ENCODE measurements at regions not wholly inside any gene's neighbourhood (a gene's known extent, or its start where the extent isn't known, plus 50 kb on each side); places are given as distances from the start of the nearest gene placed in this dataset.

DNA sequence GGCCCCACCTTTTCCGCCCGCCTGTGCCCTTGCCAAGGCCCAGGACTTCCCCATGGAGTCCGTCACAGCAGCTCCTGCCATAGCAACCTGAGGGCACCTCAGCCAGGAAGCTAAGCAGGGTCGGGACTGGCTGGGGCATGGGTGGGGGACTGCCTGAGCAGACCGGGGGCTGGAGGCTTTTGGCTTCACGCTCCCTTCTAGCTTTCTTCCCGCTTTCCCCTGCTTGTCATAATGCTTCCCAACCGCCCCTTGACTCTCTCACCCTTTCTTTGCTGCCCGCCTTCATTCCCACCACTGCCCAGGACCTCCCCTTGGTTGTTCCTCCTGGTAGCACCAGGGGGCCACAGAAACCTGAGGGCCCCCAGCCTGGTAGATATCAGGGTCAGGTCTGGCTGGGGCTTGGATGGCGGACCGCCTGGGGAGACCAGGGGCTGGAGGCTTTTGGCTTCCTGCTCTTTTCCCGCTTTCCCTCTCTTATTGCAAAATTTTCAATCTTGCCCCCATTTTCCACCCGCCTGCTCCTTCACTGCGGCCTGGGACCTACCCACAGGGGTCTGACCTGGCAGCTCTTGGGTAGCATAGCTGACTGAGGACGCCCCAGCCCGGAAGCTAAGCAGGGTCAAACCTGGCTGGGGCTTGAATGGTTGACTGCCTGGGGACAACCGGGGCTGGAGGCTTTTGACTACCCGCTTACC, 2287.7 kb downstream of the TP53TG3F start:
- DNase-seq = no peak

DNA sequence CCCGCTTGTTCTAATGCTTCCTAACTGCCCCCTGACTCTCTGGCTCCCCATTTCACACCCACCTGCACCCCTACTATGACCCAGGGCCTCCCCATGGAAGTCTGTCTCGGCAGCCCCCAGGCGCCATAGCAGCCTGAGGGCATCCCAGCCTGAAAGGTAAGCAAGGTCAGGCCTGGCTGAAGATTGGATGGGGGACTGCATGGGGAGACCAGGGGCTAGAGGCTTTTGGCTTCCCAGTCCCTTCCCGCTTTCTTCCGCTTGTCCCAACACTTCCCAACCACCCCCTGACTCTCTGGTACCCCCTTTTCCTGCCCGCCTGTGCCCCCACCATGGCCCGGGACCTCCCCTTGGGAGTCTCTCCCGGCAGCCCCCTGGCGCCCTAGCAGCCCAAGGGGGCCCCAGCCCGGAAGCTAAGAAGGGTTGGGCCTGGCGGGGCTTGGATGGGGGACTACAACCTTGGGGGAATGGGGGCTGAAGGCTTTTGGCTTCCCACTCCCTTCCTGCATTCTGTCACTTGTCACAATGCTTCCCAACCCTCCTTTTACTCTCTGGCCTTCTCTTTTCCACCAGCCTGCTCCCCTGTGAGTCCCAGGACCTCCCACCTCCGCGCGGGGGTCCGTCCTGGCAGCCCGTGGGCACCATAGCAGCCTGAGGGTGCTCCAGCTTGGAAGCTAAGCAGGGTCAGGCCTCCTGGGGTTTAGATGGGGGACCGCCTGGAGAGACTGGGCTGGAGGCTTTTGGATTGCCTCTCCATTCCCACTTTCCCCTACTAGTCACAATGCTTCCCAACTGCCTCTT, 2288.4 kb downstream of the TP53TG3F start:
- DNase-seq = no peak

DNA sequence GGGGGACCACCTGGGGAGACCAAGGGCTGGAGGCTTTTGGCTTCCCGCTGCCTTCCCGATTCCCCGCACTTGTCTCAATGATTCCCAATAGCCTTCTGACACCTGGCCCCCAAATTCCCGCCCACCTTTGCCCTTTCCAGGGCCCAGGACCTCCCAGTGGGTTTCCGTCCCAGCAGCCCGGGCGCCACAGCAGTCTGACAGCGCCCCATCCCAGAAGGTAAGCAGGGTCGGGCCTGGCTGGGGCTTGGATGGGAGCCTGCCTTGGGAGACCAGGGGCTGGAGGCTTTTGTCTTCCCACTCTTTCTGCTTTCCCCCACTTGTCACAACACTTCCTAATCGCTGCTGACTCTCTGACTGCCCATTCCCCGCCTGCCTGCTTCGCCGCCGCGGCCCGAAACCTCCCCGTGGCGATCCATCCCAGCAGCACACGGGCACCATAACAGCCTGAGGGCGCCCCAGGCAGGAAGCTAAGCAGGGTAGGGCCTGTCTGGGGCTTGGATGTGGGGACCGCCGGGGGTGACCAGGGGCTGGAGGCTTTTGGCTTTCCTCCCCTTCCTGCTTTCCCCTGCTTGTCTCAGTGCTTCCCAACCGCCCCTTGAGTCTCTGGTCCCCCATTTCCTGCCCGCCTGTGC, 2289.3 kb downstream of the TP53TG3F start:
- no peak for DNase-seq

DNA sequence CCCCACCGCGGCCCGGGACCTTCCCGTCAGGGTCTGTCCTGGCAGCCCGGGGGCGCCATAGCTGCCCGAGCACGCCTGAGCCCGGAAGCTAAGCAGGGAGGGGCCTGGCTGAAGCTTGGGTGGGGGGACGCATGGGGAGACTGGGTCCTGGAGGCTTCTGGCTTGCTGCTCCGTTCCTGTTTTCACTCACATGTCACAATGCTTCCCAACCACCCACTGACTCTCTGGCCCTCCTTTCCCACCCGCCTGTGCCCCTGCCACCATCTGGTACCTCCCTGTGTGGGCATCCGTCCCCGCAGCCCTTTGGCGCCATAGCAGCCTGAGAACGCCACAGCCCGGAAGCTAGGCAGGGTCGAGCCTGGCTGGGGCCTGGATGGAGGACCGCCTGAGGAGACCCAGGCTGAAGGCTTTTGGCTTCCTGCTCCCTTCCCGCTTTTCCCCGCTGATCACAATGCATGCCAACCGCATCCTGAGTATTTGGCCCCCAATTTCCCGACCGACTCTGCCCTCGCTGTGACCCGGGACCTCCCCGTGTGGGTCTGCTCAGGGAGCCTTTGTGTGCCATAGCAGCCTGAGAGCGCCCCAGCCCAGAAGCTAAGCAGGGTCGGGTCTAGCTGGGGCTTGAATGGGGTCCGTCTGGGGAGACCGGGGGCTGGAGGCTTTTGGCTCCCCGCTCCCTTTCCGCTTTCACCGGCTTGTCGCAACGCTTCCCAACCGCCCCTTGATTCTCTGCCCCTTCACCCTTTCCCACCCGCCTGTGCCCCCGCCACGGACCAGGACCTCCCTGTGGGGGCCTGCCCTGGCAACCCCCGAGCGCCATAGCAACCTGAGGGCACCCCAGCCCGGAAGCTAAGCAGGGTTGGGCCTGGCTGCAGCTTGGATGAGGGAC, 2290.1 kb downstream of the TP53TG3F start:
- DNase-seq = no peak

DNA sequence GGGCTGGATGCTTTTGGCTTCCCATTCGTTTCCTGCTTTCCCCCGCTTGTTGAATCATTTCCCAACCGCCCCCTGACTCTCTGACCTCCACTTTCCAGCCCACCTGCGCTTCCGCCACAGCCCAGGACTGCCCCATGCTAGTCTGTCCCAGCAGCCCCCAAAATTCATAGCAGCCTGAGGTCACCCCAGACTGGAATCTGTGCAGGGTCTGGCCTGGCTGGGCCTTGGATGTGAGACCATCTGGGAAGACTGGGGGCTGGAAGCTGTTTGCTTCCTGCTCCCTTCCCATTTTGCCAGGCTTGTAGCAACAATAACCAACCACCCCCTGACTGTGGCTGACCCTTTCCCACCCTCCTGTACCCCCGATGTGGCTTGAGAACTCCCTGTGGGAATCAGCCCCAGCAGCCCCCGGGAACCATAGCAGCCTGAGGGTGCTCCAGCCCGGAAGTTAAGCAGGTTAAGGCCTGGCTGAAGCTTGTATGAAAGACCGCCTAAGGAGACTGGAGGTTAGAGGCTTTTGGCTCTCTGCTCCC, 2290.8 kb downstream of the TP53TG3F start:
- no peak for DNase-seq

DNA sequence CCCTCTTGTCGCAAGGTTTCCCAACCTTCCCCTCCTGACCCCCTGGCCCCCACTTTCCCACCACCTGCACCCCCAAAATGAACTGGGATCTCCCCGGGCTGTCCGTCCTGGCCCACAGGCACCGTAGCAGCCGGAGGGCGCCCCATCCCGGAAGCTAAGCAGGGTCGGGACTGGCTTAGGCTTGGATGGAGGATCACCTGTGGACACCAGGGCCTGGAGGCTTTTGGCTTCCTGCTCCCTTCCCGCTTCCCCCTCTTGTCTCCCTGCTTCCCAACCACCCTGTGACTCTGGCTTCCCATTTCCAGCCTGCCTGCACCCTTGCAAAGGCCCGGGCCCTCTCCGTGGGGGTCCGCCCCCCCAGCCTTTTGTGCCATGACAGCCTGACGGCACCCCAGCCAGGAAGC, 2291.3 kb downstream of the TP53TG3F start:
- DNase-seq = no peak

DNA sequence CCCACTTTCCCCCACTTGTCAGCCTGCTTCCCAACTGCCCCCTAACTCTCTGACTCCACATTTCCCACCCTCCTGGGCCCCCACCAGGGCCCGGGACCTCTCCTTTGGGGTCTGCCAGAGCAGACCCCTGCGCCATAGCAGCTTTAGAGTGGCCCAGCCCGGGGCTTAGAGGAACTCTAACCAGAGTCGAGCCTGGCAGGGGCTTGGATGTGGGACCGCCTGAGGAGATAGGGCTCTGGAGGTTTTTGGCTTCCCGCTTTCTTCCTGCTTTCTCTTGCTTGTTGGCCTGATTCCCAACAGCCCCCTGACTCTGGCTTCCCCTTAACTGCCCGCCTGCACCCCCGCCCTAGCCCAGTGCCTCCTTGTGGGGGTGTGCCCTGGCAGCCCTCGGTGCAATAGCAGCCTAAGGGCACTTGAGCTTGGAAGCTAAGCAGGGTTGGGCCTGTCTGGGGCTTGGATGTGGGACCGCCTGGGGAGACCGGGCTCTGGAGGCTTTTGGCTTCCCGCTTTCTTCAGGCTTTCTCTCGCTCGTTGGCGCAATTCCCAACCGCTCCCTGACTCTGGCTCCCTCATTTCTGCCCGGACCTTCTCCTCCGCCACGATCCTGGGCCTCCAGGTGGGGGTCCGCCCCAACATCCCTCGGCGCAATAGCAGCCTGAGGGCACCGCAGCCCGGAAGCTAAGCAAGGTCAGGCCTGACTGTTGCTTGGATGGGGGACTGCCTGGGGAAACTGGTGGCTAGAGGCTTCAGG, 2292.0 kb downstream of the TP53TG3F start:
- DNase-seq = no peak

DNA sequence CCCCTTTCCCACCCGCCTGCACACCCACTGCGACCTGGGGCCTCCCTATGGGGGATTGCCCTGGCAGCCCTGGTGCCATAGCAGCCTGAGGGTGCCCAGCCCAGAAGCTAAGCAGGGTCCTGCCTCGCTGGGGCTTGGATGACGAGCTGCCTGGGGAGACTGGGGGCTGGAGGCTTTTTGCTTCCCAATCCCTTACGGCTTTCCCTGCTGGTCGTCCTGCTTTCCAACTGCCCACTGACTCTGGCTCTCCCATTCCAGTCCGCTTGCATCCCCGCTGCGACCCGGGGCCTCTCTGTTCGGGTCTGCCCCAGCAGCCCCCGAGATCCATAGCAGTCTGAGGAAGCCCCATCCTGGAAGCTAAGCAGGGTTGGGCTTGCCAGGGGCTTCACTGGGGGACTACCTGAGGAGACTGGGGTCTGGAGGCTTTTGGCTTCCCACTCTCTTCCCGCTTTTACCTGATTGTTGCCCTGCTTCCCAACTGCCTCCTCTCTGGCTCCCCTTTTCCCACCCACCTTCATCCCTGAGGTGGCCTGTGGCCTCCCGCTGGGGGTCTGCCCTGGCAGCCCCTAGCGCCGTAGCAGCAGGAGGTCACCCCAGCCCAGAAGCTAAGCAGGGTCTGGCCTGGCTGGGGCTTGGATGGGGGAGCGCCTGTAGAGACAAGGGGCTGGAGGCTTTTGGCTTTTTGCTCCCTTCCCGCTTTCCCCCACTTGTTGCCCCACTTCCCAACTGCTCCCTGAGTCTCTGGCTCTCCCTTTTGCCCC, 2292.8 kb downstream of the TP53TG3F start:
- no peak for DNase-seq

DNA sequence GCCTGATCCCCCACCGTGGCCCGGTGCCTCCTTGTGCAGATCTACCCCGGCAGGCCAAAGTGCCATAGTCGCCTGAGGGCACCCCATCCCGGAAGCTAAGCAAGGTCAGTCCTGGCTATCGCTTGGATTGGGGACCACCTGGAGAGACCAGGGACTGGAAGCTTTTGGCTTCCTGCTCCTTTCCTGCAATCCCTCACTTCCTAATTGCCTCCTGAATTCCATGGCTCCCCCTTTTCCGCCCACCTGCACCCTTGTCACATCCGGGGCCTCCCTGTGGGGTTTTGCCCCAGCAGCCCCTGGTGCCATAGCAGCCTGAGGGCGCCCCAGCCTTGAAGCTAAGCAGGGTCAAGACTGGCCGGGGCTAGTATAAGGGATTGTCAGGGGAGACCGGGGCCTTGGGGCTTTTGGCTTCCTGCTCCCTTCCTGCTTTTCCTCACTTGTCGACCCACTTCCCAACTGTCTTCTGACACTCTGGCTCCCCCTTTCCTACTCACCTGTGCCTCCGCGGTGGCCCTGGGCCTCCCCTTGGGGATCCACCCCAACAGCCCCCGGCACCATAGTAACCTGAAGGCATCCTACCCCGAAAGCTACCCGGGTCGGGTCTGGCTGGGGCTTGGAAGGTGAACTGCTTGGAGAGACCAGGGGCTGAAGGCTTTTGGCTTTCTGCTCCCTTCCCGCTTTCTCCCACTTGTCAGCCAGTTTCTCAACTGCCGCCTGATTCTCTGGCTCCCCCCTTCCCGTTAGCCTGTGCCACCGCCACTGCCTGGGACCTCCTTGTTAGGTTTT, 2293.6 kb downstream of the TP53TG3F start:
- DNase-seq = no peak

DNA sequence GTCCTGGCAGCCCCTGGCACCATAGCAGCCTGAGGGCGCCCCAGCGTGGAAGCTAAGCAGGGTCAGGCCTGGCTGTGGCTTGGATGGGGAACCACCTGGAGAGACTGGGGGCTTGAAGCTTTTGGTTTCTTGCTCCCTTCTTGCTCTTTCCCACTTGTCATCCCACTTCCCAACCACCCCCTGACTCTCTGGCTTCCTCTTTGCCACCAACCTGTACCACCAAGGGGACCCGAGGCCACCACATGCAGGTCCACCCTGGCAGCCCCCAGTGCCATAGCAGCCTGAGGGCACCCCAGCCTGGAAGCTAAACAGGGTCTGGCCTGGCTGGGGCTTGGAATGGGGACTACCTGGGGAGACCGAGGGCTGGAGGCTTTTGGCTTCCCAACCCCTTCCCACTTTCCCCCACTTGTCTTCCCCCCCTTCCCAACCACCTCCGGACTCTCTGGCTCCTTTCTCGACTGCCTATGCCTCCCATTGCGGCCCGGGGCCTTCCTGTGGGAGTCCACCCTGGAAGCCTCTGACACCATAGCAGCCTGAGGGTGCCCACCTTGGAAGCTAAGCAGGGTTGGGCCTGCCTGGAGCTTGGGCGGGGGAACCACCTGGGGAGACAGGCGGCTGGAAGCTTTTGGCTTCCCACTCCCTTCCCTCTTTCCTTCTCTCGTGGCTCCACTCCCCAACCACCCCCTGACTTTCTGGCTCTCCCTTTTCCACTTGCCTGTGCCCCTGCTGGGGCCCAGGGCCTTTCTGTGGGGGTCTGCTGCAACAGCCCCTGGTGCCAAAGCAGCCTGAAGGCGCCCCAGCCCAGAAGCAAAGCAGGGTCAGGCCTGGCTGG, 2294.4 kb downstream of the TP53TG3F start:
- DNase-seq = no peak

DNA sequence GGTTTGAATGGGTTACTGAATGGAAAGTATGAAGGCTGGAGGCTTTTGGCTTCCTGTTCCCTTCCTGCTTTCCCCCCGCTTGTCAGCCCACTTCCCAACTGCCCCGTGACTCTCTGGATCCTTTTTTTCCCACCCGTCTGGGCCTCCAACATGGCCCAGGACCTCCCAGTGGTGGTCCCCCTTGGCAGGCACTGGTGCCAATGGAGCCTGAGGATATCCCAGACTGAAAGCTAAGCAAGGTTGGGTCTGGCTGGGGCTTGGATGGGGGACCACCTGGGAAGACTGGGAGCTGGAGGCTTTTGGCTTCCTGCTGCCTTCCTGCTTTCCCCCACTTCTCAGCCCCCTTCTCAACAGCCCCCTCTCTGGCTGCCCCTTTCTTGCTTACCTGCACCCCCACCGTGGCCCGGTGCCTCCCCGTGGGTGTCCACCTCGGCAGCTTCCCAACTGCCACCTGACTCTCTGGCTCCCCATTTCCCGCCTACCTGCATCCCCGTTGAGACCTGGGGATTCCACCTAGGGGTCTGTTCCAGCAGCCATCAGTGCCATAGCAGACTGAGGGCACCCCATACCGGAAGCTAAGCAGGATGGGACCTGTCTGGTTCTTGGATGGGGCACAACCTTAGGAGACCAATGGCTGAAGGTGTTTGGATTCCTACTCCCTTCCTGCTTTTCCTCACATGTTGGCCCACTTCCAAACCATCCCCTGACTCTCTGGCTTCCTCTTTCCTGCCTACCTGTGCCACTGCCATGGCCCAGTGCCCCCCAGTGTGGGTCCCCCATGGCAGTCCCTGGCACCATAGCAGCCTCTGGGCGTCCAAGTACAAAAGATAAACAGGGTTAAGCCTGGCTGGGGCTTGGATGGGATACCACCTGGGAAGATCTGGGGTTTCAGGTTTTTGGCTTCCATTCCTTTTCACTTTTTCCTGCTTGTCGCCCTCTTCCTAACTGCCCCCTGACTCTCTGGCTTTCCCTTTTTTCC, 2295.3 kb downstream of the TP53TG3F start:
- DNase-seq = no peak

DNA sequence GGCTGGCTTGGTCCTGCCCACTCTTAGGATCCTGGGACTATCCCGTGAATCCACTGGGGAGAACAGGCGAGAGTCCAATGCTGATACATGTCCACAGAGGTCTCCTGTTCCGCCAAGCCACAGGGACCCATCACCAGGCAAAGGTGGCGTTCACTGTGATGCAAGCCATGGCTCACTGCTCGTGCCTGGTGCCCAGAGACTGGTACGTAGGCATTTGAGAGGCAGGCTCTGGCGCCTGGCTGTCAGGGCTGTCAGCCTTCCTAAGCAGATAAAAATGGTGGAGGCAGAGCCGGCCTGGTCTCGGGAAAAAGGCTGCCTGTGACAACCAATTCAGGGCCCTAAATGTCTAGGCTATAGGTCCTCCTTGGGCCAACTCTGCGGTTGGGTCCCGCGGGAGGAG, 2329.0 kb downstream of the TP53TG3F start:
- DNase-seq = no peak

DNA sequence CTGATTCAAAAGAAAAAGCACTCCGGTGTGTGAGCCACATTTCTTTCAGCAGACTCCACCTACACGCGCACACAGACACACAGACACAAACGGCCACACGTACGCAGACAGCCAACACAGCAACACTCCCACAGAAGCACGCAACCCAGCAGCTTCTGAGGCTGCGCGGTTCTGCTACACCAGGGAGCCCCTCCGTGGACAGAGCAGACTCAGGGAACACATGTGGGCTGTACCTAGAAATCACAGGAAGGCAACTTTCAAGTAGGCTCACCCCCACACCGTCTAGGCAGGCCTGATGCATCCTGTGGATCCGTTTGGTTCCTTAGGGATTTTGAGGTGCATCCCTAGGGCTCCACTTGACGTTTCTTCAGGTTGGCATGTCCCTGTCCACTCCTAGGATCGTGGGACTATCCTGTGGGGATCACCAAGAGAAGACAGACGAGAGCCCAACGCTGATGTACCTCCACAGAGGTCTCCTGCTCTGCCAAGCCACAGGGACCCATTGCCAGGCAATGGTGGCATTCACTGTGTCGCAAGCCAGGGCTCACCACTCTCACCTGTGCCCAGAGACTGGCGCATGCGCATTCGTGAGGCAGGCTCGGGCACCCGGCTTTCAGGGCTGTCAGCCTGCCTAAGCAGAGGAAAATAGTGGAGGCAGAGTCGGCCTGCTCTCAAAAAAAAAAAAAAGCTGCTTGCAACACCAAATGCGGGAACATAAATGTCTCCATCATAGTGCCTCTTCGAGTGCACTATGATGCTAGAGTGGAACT, 2333.3 kb downstream of the TP53TG3F start:
- DNase-seq = no peak

DNA sequence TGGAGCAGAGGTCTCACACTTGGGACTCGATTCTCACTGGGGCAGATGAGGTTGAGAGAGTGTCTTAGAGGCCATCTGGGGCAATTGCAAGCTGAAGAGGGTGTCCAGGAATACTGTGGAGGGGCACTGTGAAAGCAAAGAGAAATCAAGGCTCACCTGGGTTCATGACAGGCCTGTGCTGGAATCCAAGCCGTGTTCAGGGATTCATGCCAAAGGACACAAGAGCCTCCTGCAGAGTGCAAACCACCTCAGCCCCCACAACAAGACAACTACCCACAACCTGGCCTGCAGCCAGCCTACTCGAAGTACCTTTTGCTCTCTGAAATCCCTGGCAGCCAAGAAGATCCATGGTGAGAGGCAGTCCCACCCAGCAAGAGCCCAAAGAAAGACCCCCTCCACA, 2334.2 kb downstream of the TP53TG3F start:
- DNase-seq = no peak

DNA sequence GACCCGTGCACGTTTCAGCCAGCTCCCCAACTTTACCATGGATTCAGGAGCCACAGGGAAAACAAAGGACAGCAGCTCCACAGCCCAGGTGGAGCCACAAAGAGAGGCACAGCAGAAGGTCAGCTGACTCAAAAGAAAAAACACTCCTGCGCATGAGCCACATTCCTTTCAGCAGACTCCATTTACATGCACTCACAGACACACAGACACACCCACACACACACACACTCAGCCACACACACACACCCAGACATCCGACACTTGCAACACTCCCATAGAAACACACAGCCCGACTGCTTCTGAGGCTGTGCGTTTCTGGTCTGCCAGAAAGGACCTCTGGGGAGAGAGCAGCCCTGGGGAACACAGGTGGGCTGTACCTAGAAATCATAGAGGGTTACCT, 2335.5 kb downstream of the TP53TG3F start:
- DNase-seq = no peak
